ENCODE measurements at regions not wholly inside any gene's neighbourhood (a gene's known extent, or its start where the extent isn't known, plus 50 kb on each side); places are given as distances from the start of the nearest gene placed in this dataset.
"Not testable (repeated sequence)": the region's sequence is repeated elsewhere in the genome, so short reads cannot be mapped to it uniquely, and the experiment has no call there.

GRCh38 chr5:125251703-125252102 lies 505.3 kb upstream of the ZNF608 start:
- H3K27ac Mint-ChIP-seq = no peak overlapping the region
- H3K27me3 Mint-ChIP-seq (ENCODE audit: low read depth in 3 of 3) = peaks cover 1 to 2% (median 2%) of the 10 kb centered on the region in 3 donors
- peaks cover 3 to 42% (median 12%) of the 10 kb centered on the region in 6 donors for H3K9me3 Mint-ChIP-seq
- no peak for DNase-seq
- no peak overlapping the region for H3K4me3 Mint-ChIP-seq
- peaks cover 4 to 13% (median 5%) of the 10 kb centered on the region in 3 donors for H3K36me3 Mint-ChIP-seq
- peaks cover 0 to 7% of the 10 kb centered on the region in 2 donors for H3K4me1 Mint-ChIP-seq

DNA sequence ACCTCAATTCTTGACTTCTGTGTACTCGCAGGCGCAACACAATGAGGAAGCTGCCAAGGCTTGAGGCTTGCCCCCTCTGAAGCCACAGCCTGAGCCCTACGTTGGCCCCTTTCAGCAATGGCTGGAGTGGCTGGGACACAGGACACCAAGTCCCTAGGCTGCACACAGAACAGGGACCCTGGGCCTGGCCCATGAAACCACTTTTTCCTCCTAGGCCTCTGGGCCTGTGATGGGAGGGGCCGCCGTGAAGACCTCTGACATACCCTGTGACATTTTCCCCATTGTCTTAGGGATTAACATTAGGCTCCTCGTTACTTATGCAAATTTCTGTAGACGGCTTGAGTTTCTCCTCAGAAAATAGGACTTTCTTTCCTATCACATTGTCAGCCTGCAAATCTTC lies 507.2 kb upstream of the ZNF608 start:
- not testable (repeated sequence) for H3K4me3 Mint-ChIP-seq; H3K27ac Mint-ChIP-seq; H3K27me3 Mint-ChIP-seq (ENCODE audit: low read depth in 3 of 3); H3K4me1 Mint-ChIP-seq; DNase-seq
- H3K9me3 Mint-ChIP-seq = peaks cover 3 to 42% (median 12%) of the 10 kb centered on the region in 6 donors
- peaks cover 4 to 13% (median 5%) of the 10 kb centered on the region in 3 donors for H3K36me3 Mint-ChIP-seq

DNA sequence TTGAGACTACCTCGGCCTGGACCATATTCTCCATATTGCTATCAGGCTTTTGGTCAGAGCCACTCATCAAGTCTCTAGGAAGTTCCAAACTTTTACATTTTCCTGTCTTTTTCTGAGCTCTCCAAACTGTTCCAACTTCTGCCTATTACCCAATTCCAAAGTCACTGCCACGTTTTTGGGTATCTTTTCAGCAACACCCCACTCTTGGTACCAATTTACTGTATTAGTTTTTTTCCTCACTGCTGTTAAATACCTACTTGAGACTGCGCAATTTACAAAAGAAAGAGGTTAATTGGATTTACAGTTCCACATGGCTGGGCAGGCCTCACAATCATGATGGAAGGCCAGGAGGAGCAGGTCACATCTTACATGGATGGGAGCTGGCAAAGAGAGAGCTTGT lies 507.8 kb upstream of the ZNF608 start:
- Mint-ChIP-seq H3K4me1 (peaks cover 0 to 7% of the 10 kb centered on the region in 2 donors), H3K27ac (no peak overlapping the region), H3K9me3 (peaks cover 3 to 42% (median 12%) of the 10 kb centered on the region in 6 donors), H3K27me3 (ENCODE audit: low read depth in 3 of 3) (peaks cover 1 to 6% (median 2%) of the 10 kb centered on the region in 3 donors), H3K36me3 (peaks cover 4 to 13% (median 5%) of the 10 kb centered on the region in 3 donors), H3K4me3 (no peak overlapping the region)
- no peak for DNase-seq

DNA sequence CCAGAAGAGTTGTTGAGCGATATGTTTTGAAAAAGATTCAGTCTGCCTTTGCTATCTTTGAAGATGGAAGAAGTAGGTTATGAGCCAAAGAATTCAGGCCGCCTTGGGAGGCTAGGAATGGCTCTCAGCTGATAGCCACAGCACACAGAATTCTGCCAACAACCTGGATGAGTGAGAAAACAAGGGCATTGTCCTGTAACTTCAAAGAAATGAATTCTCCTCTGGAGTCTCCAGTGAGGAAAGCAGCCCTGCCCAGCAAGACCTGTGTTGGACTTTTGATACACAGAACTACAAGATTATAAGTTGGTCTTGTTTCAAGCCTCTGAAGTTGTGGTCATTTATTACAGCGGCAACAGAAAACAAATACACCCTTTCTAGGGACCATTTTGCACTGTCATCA lies 509.9 kb upstream of the ZNF608 start:
- Mint-ChIP-seq H3K36me3 (peaks cover 4 to 13% (median 5%) of the 10 kb centered on the region in 3 donors), H3K27me3 (ENCODE audit: low read depth in 3 of 3) (peaks cover 0 to 4% (median 3%) of the 10 kb centered on the region in 3 donors), H3K27ac (no peak overlapping the region), H3K4me3 (no peak overlapping the region), H3K4me1 (peaks cover 0 to 3% of the 10 kb centered on the region in 2 donors), H3K9me3 (peaks cover 5 to 35% (median 12%) of the 10 kb centered on the region in 6 donors)
- no peak for DNase-seq

DNA sequence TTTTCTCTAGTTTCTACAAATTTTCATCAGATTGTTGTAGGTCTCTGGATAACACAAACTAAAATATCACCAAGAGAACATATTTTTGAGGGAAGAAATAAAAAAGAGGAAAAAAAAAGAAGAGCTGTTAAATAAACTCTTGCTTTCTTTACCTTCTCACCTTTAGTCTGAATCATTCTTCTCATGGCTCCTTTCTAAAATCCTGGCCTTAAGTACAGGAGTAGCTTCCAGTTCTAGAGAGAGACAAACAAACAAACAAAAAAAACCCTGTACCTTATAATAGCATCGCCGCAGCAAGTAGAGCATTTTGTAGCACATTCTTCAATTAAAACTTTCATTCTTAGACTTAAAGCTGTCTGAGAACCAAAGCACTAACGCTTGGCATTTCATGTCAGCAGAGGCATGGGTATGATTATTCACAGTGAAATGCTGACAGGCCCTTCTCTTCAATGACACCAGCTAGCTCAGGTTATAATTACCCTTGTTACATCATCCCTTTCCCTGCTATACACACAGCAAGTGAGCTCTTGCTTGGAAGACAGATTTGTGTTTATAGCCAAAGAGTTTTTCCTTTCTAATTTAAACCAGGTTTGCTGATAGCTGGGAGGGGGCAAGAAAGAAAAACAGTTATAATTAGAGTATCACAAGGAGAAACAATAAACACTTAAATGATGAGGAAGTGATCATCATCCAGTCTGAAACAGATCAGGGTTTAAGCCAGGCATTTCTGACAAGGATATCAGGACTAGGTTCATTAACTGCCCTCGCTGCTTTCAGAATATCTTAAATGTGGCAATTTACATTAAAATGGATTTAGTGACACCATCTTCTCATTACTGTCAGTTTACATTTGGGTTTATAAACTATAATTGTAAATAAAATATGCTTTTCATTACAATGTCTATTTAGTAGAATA lies 510.9 kb upstream of the ZNF608 start:
- peaks cover 5 to 27% (median 12%) of the 10 kb centered on the region in 6 donors for H3K9me3 Mint-ChIP-seq
- no peak for DNase-seq
- H3K4me1 Mint-ChIP-seq = no peaks in the 10 kb centered on the region
- H3K4me3 Mint-ChIP-seq = no peak overlapping the region
- peaks cover 4 to 13% (median 5%) of the 10 kb centered on the region in 3 donors for H3K36me3 Mint-ChIP-seq
- H3K27me3 Mint-ChIP-seq (ENCODE audit: low read depth in 3 of 3) = peaks cover 0 to 4% (median 3%) of the 10 kb centered on the region in 3 donors
- no peak overlapping the region for H3K27ac Mint-ChIP-seq

DNA sequence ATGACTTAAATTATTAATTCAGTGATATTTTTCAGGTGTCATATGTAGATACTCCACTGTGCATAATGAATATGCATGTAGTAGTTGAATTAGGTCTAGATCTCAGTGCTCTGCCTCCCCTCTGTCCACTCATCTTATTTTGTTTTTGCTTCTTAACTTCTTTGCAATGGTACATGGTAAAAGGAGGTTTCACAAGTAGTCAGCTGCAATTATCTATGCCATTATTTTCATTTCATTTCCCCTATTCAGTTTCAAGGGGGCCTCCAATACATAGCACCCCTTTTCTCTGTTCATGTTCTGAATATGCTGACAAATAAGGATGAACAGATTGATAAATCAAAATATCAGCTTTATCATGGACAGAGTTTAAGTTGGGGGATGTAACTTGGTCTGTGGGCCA lies 511.6 kb upstream of the ZNF608 start:
- Mint-ChIP-seq H3K27ac (no peak overlapping the region), H3K27me3 (ENCODE audit: low read depth in 3 of 3) (peaks cover 0 to 4% (median 3%) of the 10 kb centered on the region in 3 donors), H3K9me3 (peaks cover 2 to 20% (median 11%) of the 10 kb centered on the region in 6 donors), H3K36me3 (peaks cover 4 to 13% (median 5%) of the 10 kb centered on the region in 3 donors), H3K4me3 (no peak overlapping the region), H3K4me1 (no peaks in the 10 kb centered on the region)
- DNase-seq = no peak

DNA sequence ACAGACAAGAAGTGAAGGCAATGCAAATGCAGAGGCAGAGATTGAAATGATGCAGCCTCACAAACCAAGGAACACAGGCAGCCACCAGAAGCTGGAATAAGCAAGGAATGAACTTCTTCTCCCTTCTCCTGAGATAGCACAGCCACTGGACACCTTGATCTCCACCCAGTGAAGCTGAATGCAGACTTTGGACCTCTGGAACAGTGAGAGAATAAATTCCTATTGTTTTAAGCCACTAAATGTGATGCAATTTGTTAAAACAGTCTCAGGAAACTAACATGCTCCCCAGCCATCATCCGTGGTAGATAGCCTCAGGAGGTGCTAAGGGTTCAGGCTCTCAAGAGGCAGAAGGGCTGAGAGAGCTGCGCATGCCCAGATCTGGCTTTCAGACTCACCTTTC lies 512.2 kb upstream of the ZNF608 start:
- Mint-ChIP-seq H3K27ac (no peak overlapping the region), H3K27me3 (ENCODE audit: low read depth in 3 of 3) (peaks cover 0 to 4% (median 3%) of the 10 kb centered on the region in 3 donors), H3K9me3 (peaks cover 2 to 17% (median 11%) of the 10 kb centered on the region in 6 donors), H3K4me1 (no peaks in the 10 kb centered on the region), H3K4me3 (no peak overlapping the region), H3K36me3 (peaks cover 4 to 13% (median 5%) of the 10 kb centered on the region in 3 donors)
- no peak for DNase-seq

GRCh38 chr5:125261505-125262250 lies 515.2 kb upstream of the ZNF608 start:
- no peaks in the 10 kb centered on the region for H3K36me3 Mint-ChIP-seq
- no peaks in the 10 kb centered on the region for H3K4me1 Mint-ChIP-seq
- no peak for DNase-seq

DNA sequence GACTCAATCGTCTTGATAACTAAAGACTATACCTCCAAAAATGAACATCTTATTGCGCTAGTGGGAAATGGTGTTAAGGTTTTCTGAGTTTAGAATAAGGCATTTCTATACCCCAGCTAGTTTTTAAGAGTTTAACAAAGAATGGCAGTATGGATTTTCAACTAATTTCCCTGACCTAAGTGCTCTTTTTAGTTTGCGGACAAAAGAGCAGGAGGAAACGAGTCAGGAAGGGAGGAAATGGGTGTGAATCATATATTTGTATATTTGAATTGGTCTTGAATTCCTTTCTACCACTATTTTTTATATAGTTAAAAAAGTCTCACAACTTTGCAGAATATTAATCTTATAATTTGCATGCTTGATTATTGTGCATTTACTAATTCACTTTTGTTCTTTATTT lies 516.3 kb upstream of the ZNF608 start:
- H3K9me3 Mint-ChIP-seq = peaks cover 0 to 6% (median 0%) of the 10 kb centered on the region in 6 donors
- DNase-seq = no peak
- no peak overlapping the region for H3K27ac Mint-ChIP-seq
- peaks cover 0 to 7% (median 0%) of the 10 kb centered on the region in 3 donors for H3K27me3 Mint-ChIP-seq (ENCODE audit: low read depth in 3 of 3)
- H3K4me3 Mint-ChIP-seq = no peak overlapping the region
- H3K4me1 Mint-ChIP-seq = no peaks in the 10 kb centered on the region
- no peaks in the 10 kb centered on the region for H3K36me3 Mint-ChIP-seq

More at GRCh38 chr5:125261505-125262250, 515.2 kb upstream of the ZNF608 start:
- Mint-ChIP-seq H3K4me3 (no peak overlapping the region), H3K27me3 (ENCODE audit: low read depth in 3 of 3) (peaks cover 0 to 7% (median 3%) of the 10 kb centered on the region in 3 donors), H3K27ac (no peak overlapping the region), H3K9me3 (peaks cover 0 to 6% (median 0%) of the 10 kb centered on the region in 6 donors)

DNA sequence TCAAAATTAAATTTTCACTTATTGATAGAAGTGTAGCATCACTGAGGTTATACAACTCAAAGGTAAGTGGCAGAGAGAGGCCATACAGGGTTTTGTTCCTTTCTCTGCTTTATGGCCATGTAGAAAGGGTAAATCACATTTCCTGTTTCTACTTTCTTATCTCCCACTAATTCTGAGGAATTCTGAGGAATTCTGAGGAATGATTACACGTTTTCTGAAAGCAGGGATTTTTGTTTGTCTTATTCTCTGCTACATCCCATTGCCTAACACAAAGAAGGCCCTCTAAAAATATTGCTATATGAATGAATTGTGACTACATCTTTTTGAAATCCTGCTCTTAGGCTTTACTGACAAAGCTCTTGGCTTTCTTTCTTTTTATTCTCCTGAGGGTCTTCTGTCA lies 516.9 kb upstream of the ZNF608 start:
- Mint-ChIP-seq H3K36me3 (no peaks in the 10 kb centered on the region), H3K27me3 (ENCODE audit: low read depth in 3 of 3) (peaks cover 0 to 7% (median 0%) of the 10 kb centered on the region in 3 donors), H3K9me3 (peaks cover 0 to 6% (median 0%) of the 10 kb centered on the region in 6 donors), H3K4me3 (no peak overlapping the region), H3K27ac (no peak overlapping the region), H3K4me1 (no peaks in the 10 kb centered on the region)
- no peak for DNase-seq

DNA sequence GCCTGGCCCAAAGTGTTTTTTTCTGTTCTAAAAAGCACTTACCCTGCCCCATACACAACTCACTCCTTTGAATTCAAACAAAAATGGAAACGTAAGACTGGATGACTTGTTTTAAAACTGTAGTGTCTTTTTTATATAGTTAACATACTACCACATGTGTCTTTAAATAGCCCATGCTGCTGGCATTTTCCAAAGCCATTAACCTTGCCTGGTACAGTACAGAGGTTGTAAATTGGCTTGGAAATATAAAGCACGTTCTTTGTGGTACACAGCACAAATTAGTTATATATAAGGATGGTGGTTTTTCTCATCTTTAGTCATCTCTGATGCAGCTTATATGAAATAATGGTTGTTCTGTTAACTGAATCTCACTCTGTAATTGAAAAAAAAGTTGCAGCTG lies 519.7 kb upstream of the ZNF608 start:
- Mint-ChIP-seq H3K27ac (no peak overlapping the region), H3K9me3 (peaks cover 0 to 6% (median 0%) of the 10 kb centered on the region in 6 donors), H3K4me3 (no peak overlapping the region), H3K4me1 (no peaks in the 10 kb centered on the region), H3K27me3 (ENCODE audit: low read depth in 3 of 3) (peaks cover 0 to 5% (median 2%) of the 10 kb centered on the region in 3 donors), H3K36me3 (peaks cover 0 to under 1% (median 0%) of the 10 kb centered on the region in 3 donors)
- no peak for DNase-seq

DNA sequence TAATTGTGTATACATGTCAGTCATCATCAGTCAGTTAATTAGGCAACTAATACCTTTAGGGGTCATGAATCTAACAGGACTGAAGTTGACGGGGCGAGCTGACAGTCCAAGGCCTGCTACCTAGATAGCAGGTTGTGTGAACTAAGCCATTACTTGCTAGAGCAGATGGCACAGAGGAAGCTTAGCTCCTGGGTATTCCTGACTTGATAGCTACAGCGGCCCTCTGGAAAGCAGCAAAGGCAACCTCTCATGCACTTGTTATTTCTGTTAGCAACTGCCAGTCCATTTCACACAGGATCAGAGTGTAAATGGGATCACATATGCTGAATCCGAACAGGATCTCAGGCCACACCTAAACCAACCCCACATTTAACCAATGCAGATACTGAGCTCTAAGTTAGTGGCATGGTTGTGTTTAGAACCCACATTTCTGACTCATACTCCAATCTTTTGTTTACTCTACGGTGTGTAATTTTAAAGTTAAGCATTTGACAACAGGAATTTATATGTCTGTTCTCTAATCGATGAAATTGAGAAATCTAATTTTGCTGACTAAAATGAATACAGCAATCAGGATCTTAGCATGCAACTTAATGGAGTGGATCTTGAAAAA lies 521.3 kb upstream of the ZNF608 start:
- Mint-ChIP-seq H3K9me3 (peaks cover 0 to 6% (median 0%) of the 10 kb centered on the region in 6 donors), H3K27ac (no peak overlapping the region), H3K4me3 (no peak overlapping the region), H3K27me3 (ENCODE audit: low read depth in 3 of 3) (peaks cover 0 to 5% (median 2%) of the 10 kb centered on the region in 3 donors), H3K36me3 (peaks cover 0 to 3% (median 0%) of the 10 kb centered on the region in 3 donors), H3K4me1 (no peaks in the 10 kb centered on the region)
- no peak for DNase-seq

GRCh38 chr5:125269926-125270325 lies 523.5 kb upstream of the ZNF608 start:
- Mint-ChIP-seq H3K27me3 (ENCODE audit: low read depth in 3 of 3) (peaks cover 0 to 5% (median 5%) of the 10 kb centered on the region in 3 donors), H3K4me1 (no peaks in the 10 kb centered on the region), H3K36me3 (peaks cover 0 to 3% (median 0%) of the 10 kb centered on the region in 3 donors), H3K27ac (no peak overlapping the region), H3K4me3 (no peak overlapping the region), H3K9me3 (peaks cover 0 to 5% (median 0%) of the 10 kb centered on the region in 6 donors)
- DNase-seq = no peak
